HCT116 (cell line): ENCODE measurements at regions not wholly inside any gene's neighbourhood (a gene's known extent, or its start where the extent isn't known, plus 50 kb on each side); places are given as distances from the start of the nearest gene placed in this dataset.

Experiments used
- ATAC-seq: fragments of 200-7000 bp; cut with Tn5 transposase; 2 replicates; pipeline ENCODE4 v1.9.1; 2020; ENCODE audit warnings: mild to moderate bottlenecking, moderate library complexity
- BruUV-seq: library from RNA; stranded (reverse); fragments of 400-500 nt; replicated peaks from 2 replicates; lab custom pipeline; 2021; lab: Mats Ljungman, UMichigan
- CTCF ChIA-PET: fragments of 300-600 bp; sonication (Branson Sonifier 250); formaldehyde crosslinking; loops from one replicate; lab custom pipeline; 2021; ENCODE audit warnings: antibody characterized with exemption; lab: Charles Lee
- POLR2A ChIA-PET: fragments of 300-600, 350-600 bp; sonication (Branson Sonifier 250); formaldehyde crosslinking; loops from one replicate; lab custom pipeline; 2021; ENCODE audit warnings: antibody characterized with exemption; lab: Charles Lee
- RAD21 ChIA-PET, 2 experiments: fragments of 300-600 bp; sonication (Branson Sonifier 250); formaldehyde crosslinking; loops; one replicate each; lab custom pipeline; 2023; ENCODE audit warnings: low total read pairs in 2 of 2; ENCODE audit not compliant: uncharacterized antibody in 2 of 2, unreplicated experiment in 2 of 2, low non-redundant PET in 1 of 2; lab: Charles Lee
- DNase-seq: peaks from one replicate; pipeline ENCODE4 v3.0.0-alpha.2; 2010; ENCODE audit warnings: low read depth, low spot score
- H2AFZ ChIP-seq: fragments of 200-600 bp; shearing (Covaris generic), sonication (generic); 2 replicates; pipeline ENCODE4 v1.6.1; 2017; ENCODE audit warnings: low read depth, mixed run types, mixed read lengths, antibody characterized with exemption, low read length; ENCODE audit not compliant: poor library complexity, severe bottlenecking
- H3K27ac ChIP-seq: 2 replicates; pipeline ENCODE4 v1.5.1; 2012; ENCODE audit warnings: low read depth, low read length
- H3K27me3 ChIP-seq: fragments of 200-600 bp; sonication (generic); 2 replicates; pipeline ENCODE4 v1.6.1; 2016; ENCODE audit warnings: mixed run types, low read length, mixed read lengths; ENCODE audit not compliant: insufficient read depth
- H3K36me3 ChIP-seq, 2 experiments: fragments of 200-500 bp in 1 of 2; fragments of 200-600 bp in 1 of 2; sonication (Bioruptor generic) in 1 of 2; sonication (generic) in 1 of 2; 2 replicates each; pipeline versions ENCODE4 v1.5.1 to v1.6.1; 2014 to 2016; ENCODE audit warnings: low read length in 2 of 2, inconsistent platforms in 1 of 2, mixed read lengths in 1 of 2, mixed run types in 1 of 2; ENCODE audit not compliant: insufficient read depth in 2 of 2, control insufficient read depth in 1 of 2
- H3K4me1 ChIP-seq, 2 experiments: fragments of 200-600 bp in 1 of 2; sonication (generic) in 1 of 2; 2 replicates each; pipeline versions ENCODE4 v1.5.1 to v1.6.1; 2012 to 2017; ENCODE audit warnings: low read length in 2 of 2, inconsistent platforms in 1 of 2, mild to moderate bottlenecking in 1 of 2, mixed read lengths in 1 of 2, mixed run types in 1 of 2, moderate library complexity in 1 of 2; ENCODE audit not compliant: insufficient read depth in 2 of 2, control insufficient read depth in 1 of 2
- H3K4me2 ChIP-seq: fragments of 200-600 bp; sonication (generic); 2 replicates; pipeline ENCODE4 v1.6.1; 2017; ENCODE audit warnings: mixed run types, low read length, mixed read lengths
- H3K4me3 ChIP-seq, 2 experiments: fragments of 200-600 bp in 1 of 2; sonication (generic) in 1 of 2; replicated peaks in 1 of 2; 2 replicates each; pipeline ENCODE4 v1.5.1; 2011 to 2016; ENCODE audit warnings: low read length in 2 of 2, control low read depth in 1 of 2, low read depth in 1 of 2, mild to moderate bottlenecking in 1 of 2, mixed read lengths in 1 of 2, mixed run types in 1 of 2
- H3K79me2 ChIP-seq: fragments of 200-600 bp; sonication (generic); 2 replicates; pipeline ENCODE4 v1.6.1; 2017; ENCODE audit warnings: mild to moderate bottlenecking, mixed run types, low read length, moderate library complexity, mixed read lengths; ENCODE audit not compliant: insufficient read depth
- H3K9ac ChIP-seq: fragments of 200-600 bp; sonication (generic); 2 replicates; pipeline ENCODE4 v1.6.1; 2016; ENCODE audit warnings: low read length, mixed read lengths
- H3K9me2 ChIP-seq: fragments of 200-600 bp; sonication (generic), shearing (Covaris generic); 2 replicates; pipeline ENCODE4 v1.6.1; 2017; ENCODE audit warnings: mixed run types, mild to moderate bottlenecking, moderate library complexity; ENCODE audit not compliant: insufficient read depth
- H3K9me3 ChIP-seq, 2 experiments: fragments of 200-500 bp in 1 of 2; fragments of 200-600 bp in 1 of 2; sonication (Bioruptor generic) in 1 of 2; sonication (generic) in 1 of 2; 2 replicates each; pipeline ENCODE4 v1.6.1; 2014 to 2017; ENCODE audit warnings: low read length in 2 of 2, mixed read lengths in 2 of 2, inconsistent platforms in 1 of 2, low read depth in 1 of 2, mild to moderate bottlenecking in 1 of 2, mixed run types in 1 of 2, moderate library complexity in 1 of 2; ENCODE audit not compliant: control insufficient read depth in 1 of 2, insufficient read depth in 1 of 2
- H4K20me1 ChIP-seq: fragments of 200-600 bp; sonication (generic), shearing (Covaris generic); 2 replicates; pipeline ENCODE4 v1.6.1; 2017; ENCODE audit warnings: mixed run types, mild to moderate bottlenecking, moderate library complexity; ENCODE audit not compliant: insufficient read depth
- CBX3 ChIP-seq: IDR thresholded peaks from 2 replicates; pipeline ENCODE4 v1.6.1; 2012; ENCODE audit warnings: low read depth
- CEBPB ChIP-seq: IDR thresholded peaks from 2 replicates; pipeline ENCODE4 v1.6.1; 2012; ENCODE audit warnings: low read depth
- CTCF ChIP-seq, 3 experiments: fragments of 200-600 bp in 1 of 3; sonication (generic) in 1 of 3; IDR thresholded peaks in 2 of 3; conservative IDR thresholded peaks in 1 of 3; 2 replicates each; pipeline ENCODE4 v1.5.1; 2012 to 2017; ENCODE audit warnings: low read depth in 2 of 3, low read length in 2 of 3, antibody characterized with exemption in 1 of 3, borderline replicate concordance in 1 of 3, control low read depth in 1 of 3, mild to moderate bottlenecking in 1 of 3, mixed read lengths in 1 of 3, mixed run types in 1 of 3, moderate library complexity in 1 of 3; ENCODE audit not compliant: insufficient read depth in 1 of 3
- ELF1 ChIP-seq: IDR thresholded peaks from 2 replicates; pipeline ENCODE4 v1.6.1; 2012; ENCODE audit warnings: low read depth, borderline replicate concordance
- EZH2 ChIP-seq: fragments of 200-600 bp; sonication (generic); IDR thresholded peaks from 2 replicates; pipeline ENCODE4 v1.6.1; 2017; ENCODE audit warnings: antibody characterized with exemption, mixed run types
- MAX ChIP-seq: IDR thresholded peaks from 2 replicates; pipeline ENCODE4 v1.6.1; 2012
- RAD21 ChIP-seq: IDR thresholded peaks from 2 replicates; pipeline ENCODE4 v1.6.1; 2012; ENCODE audit warnings: low read depth, mild to moderate bottlenecking
- SIN3A ChIP-seq: IDR thresholded peaks from 2 replicates; pipeline ENCODE4 v1.6.1; 2012; ENCODE audit warnings: low read depth
- SP1 ChIP-seq: IDR thresholded peaks from 2 replicates; pipeline ENCODE4 v1.6.1; 2012; ENCODE audit warnings: low read depth
- SRF ChIP-seq: IDR thresholded peaks from 2 replicates; pipeline ENCODE4 v1.6.1; 2012; ENCODE audit warnings: low read depth
- ZBTB33 ChIP-seq: IDR thresholded peaks from 2 replicates; pipeline ENCODE4 v1.6.1; 2011; ENCODE audit warnings: mild to moderate bottlenecking, low read length, moderate library complexity; ENCODE audit not compliant: insufficient replicate concordance; ENCODE audit errors: extremely low read depth
- intact Hi-C: fragments of 100-400 bp; cut with micrococcal nuclease; formaldehyde crosslinking; loops from 2 replicates; pipeline ENCODE4 v1.10.0; 2022
- TF ChIP-seq, protein P1 (sequence below): IDR thresholded peaks from 2 replicates; pipeline ENCODE4 v1.6.1; 2012; ENCODE audit warnings: low read depth

DNA sequence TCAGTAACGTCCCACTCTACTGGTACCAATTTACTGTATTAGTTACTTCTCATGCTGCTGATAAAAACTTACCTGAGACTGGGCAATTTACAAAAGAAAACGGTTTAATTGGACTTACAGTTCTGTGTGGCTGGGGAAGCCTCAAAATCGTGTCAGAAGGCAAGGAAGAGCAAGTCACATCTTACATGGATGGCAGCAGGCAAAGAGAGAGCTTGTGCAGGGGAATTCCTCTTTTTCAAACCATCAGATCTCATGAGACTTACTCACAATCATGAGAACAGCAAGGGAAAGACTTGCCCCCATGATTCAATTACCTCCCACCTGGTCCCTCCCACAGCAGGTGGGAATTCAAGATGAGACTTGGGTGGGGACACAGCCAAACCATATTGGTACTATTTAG is 908.2 kb upstream of the NR2F2 start (continued):
- no peak for TF ChIP-seq SRF

- DNase-seq, result no peak
- intact Hi-C loops, result no loop called here
- Histone ChIP-seq H3K9ac (no peak overlapping the region), H3K9me3 (no peaks in the 10 kb centered on the region), H2AFZ (no peak overlapping the region), H3K79me2 (no peaks in the 10 kb centered on the region), H3K4me1 (no peaks in the 10 kb centered on the region), H3K36me3 (no peaks in the 10 kb centered on the region), H3K9me2 (no peaks in the 10 kb centered on the region), H3K27me3 (no peaks in the 10 kb centered on the region)
- RAD21 ChIA-PET, result no interaction called here
- no peak for TF ChIP-seq SRF
- no peak for TF ChIP-seq CTCF (IDR thresholded peaks at IDR 0.05 in 2 of 3, conservative IDR thresholded peaks at IDR 0.05 in 1 of 3; ENCODE audit: borderline replicate concordance in 1 of 3, insufficient read depth in 1 of 3, low read depth in 2 of 3, low read length in 2 of 3)
- no peak for TF ChIP-seq ZBTB33
- no peak for TF ChIP-seq MAX
- no peak for TF ChIP-seq EZH2
- TF ChIP-seq CEBPB, result no peak
- no peak for TF ChIP-seq SIN3A
- no peak for TF ChIP-seq SP1
- no peak for TF ChIP-seq RAD21
- no peak for TF ChIP-seq ELF1
- no peak for TF ChIP-seq CBX3
- TF ChIP-seq, protein P1, sequence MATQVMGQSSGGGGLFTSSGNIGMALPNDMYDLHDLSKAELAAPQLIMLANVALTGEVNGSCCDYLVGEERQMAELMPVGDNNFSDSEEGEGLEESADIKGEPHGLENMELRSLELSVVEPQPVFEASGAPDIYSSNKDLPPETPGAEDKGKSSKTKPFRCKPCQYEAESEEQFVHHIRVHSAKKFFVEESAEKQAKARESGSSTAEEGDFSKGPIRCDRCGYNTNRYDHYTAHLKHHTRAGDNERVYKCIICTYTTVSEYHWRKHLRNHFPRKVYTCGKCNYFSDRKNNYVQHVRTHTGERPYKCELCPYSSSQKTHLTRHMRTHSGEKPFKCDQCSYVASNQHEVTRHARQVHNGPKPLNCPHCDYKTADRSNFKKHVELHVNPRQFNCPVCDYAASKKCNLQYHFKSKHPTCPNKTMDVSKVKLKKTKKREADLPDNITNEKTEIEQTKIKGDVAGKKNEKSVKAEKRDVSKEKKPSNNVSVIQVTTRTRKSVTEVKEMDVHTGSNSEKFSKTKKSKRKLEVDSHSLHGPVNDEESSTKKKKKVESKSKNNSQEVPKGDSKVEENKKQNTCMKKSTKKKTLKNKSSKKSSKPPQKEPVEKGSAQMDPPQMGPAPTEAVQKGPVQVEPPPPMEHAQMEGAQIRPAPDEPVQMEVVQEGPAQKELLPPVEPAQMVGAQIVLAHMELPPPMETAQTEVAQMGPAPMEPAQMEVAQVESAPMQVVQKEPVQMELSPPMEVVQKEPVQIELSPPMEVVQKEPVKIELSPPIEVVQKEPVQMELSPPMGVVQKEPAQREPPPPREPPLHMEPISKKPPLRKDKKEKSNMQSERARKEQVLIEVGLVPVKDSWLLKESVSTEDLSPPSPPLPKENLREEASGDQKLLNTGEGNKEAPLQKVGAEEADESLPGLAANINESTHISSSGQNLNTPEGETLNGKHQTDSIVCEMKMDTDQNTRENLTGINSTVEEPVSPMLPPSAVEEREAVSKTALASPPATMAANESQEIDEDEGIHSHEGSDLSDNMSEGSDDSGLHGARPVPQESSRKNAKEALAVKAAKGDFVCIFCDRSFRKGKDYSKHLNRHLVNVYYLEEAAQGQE, result no peak
- TF ChIP-seq, all 23 proteins: peak for 0
- no peak overlapping the region for H3K4me2 ChIP-seq
- no peak overlapping the region for H3K4me3 ChIP-seq
- ATAC-seq, result no peak
- POLR2A ChIA-PET, result no interaction called here
- H4K20me1 ChIP-seq, result no peaks in the 10 kb centered on the region
- BruUV-seq, result no TSS peak
- CTCF ChIA-PET, result no interaction called here
- H3K27ac ChIP-seq, result no peak overlapping the region
Observed at GRCh38 chr15:95425859-95426258, 904.6 kb upstream of the NR2F2 start.
